T-helper 1 cell treated with Interleukin-12 subunit alpha and Interleukin-12 subunit beta and Interleukin-4 antibody, amounts not matched to agents 30 ng/mL and 1 ng/mL, for 36 hours (primary cell): ENCODE measurements at regions not wholly inside any gene's neighbourhood (a gene's known extent, or its start where the extent isn't known, plus 50 kb on each side); places are given as distances from the start of the nearest gene placed in this dataset.

ENCODE experiments used
- intact Hi-C: fragments of 100-400 bp; cut with micrococcal nuclease; formaldehyde crosslinking; loops from one replicate; pipeline ENCODE4 v1.15.1; 2024

DNA sequence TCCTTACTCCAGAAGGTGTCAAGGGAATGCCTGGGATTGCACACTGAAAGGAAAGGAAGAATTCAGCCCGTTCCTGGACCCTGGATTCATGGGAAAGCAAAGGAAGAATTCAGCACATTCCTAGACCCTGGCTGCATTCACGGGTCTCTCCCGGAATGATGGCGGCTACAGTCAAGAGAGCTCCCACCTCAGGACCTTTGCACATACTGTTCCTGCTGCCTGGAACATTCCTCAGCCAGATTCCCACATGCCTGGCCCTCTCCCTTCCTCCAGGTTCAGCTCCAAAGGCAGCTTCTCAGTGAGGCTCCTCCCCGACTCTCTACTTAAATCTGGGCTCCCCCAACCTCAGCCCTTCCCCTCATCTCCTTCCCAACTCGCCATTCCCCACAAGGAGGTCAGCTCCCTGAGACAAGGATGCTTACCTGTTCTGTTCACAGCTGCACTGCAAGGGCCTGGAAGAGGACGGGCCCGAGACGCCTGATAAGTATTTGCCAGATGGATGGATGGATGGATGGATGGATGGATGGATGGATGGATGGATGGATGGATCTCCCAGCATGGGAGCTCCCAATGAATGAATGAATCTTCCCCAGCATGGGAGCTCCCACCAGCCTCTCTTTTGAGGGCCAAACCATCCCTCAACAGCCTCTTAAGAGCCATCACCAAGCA, 77.4 kb downstream of the NCOR2 start:
- intact Hi-C loops, result no loop called here

DNA sequence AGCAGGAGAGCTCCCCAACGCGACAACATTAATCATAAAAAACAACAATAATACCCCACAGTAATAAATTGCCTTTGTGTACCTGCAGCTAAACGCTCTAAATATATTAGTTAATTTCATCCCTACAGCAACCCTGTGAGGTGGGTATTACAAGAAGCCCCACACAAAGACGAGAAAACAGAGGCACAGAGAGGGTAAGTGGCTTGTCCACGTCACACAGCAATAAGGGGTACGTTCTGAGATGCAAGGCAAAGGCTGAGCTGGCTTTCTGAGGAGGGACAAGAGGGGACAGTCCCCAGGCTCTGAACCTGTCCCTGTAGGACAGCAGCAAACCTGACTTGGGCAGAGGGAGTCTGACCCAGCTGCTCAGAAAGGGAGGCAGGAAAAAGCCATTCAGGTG, 78.2 kb downstream of the NCOR2 start:
- intact Hi-C loops, result no loop called here

DNA sequence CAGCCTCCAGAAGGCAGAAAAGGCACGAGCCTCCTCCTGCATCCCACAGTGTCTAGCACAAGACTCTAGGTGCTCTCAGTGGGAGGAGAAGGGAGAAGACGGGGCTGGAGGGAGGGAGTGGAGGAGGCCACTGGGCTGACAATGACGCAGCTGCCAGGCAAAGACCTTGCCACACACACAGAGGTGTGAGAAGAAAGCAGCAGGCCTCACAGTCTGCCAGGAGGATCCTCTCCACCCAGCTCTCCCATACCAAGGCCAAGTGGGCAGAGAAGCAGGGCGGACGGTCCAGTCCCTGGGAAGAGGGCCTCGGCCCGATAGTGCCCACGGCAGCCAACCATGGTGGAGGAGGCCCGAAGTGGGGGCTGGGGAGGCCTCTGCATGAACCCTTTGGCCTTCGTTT, 78.9 kb downstream of the NCOR2 start:
- intact Hi-C loops, result no loop called here

DNA sequence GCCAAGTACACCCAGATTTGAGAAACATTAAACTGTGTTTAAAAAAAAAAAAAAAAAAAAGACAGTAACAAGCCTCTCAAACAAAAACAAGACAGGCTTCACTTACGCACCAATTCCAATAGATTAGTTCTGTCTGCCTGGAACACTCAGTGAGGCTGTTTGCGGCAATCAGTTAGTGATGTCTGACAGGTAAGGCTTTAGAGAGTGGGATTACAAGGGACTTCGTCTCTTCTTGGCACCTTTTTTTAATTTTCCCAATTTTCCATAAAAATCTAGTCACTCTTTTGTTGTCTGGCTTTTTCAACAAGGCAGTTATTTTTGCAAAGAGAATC, 79.6 kb downstream of the NCOR2 start:
- intact Hi-C loops, result no loop called here

DNA sequence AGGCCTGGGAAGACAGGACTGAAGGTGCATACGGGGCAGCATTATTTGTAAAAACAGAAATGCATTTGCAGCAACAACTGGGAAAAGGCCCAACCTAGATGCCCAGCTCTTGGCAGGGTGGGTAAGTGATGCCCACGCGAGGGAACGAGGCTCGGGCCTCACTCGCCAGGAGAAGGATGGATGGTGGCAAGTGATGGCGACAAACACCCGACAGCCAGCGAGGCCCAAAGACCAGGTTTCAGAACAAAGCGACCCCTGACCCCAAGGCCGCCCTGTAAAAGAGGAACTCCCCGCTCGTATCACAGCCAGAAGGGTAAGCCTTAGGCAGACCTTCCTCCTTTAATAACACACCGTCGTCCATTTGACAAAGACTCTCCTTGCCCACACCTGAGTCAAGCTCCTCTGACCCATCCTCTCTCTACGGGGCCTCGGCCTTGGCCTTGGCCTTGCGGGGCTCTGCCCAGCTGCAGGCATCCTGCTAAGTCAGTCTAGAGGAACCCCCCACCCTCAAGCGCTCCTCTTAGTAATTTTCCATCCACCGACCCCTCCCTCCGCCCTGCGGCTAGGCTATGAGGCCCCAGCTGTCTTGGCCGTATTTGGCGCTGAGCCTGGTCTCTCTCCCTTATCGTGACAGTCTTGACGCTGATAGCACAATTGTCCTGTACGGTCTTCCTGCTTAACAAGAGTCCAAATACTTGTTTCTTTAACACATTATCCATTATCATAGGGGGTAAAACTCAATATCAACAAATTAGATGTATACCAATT, 80.2 kb downstream of the NCOR2 start:
- intact Hi-C loops, result no loop called here

DNA sequence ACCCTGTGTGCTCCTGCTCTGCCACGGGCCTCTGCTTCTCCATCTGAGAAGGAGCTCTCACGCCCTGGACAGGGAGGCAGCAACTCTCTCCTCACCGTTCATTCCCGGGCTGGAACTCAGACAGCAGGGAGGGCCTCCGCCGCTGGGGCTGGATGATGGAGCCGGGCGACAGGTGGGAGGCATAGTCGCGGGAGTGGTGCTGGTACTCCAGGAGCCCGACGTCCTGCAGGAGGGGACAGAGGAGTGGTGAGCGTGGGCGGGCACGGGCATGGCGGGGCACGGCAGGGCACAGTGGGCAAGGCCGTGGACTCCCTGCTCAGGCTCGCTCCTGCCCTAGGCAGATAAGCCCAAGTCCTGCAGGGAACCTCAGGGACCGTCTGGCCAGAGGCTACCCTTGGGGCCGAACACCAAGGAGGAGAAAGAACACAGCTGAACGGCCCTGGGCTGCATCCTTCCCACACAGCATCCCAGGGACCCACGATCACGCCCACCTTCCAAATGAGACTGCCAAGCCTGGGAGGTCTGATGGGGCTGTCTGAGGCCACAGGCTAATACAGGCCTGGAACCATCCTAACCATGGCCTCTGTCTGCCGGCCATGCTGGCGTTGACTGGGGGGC, 81.0 kb downstream of the NCOR2 start:
- intact Hi-C loops, result no loop called here

DNA sequence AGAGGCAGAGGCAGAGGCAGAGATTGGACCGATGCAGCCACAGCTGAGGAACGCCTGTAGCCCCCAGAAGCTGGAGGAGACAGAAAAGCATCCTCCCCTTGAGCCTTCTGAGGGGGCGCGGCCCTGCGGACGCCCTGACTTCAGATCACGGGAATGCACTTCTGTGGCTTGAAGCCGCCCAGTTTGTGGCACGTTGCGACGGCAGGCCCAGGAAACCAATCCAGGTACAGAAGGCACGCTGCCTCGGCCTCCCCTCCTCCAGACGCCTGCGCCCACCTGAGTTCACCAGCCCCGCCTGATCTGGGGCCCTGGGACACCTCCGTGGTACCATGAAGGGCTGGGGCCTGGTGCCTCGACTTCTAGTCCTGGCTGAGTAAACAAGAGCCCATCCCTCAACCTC, 82.0 kb downstream of the NCOR2 start:
- intact Hi-C loops, result no loop called here

DNA sequence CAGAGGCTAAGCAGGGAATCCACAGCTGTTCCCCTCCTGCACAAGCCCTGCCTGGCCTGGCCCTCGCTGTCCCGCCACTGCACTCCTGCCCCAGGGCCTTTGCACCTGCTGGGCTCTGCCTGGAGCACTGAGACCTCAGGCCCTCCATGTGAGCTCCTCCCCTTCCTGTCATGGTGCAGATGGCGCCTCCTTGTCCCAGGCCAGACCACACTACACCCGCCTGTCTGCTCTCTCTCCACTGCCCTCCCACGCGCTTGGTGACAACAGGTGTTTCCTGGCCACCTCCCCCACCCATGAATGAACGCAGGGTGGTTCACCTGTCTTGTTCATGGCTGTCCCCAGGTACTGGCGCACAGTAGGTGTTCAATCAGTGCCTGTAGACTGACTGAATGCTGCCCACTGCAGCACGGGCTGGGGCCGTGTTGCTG, 82.9 kb downstream of the NCOR2 start:
- intact Hi-C loops, result no loop called here

DNA sequence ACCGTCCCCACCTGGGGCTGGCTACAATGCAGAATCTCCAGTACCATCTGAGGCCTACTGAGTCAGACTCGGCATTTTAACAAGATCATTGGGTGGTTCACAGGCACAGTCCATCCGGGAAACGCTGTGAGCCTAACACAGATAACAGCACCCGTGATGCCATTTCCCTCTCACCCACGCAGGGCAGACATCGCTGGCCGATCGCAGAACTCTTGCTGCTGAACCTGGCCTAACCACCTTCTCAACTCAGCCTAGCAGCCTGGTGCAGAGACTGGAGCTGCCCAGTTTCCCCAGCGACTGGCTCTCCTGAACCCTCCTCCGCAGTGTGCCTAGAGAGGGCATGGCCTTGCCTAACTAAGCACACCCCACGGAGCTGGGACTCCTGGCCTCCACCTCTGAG, 83.3 kb downstream of the NCOR2 start:
- intact Hi-C loops, result no loop called here

DNA sequence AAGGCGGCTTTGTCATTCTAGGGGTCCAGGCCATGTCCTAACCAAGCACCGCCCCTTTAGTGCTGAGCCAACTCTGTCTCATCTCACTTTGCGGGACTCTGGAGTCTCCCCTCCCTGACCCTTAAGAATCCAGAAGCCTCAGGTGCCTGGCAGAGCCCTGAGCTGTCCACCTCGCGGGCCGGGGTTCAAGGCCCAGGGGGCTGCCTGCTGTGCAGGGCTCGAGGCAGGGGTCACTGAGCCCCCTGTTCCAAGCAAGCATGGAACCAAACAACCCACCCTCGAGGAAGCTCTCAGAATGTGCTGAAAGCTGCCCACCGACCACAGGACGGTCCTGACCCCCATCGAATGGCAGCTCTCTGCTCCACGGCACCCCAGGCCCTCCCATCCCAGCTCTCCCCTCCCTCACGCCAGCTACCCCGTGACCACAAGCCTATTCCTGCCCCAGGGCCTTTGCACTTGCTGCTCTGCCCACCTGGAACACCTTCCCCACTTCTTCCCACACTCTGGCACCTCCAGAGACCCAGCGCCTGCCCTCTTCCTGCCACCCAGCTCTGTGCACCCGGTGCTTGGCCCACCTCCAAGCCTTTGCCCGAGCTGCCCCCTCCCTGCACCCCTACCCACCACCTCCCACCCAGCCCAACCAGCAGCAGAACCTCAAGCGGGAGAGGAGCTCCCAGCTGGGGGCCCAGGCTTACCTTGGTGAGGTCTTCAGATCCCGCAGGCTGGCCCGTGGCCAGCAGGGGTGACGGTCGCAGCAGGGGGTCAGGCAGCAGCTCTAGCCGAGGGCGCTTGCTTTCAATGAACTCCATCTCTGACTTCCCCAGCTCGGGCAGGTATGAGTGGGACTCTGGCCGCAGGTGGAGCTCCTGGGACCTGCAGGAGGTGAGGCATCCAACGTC, 84.3 kb downstream of the NCOR2 start:
- intact Hi-C loops, result no loop called here

DNA sequence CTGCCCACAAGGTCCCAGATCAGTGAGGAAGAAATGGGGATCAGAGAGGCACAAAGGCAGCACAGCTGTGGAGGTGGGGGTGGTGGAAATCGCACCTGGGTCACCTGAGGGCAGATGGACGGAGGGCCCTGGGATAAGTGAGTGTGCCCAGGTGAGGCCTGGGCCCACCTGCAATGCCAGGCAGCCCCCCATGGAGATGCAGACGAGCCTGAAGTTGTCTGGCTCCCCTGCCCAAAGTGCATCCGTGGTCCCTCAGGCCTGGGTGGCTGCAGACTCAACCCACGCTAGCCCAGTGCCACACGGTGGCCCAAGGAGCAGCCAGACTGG, 84.9 kb downstream of the NCOR2 start:
- intact Hi-C loops, result no loop called here

DNA sequence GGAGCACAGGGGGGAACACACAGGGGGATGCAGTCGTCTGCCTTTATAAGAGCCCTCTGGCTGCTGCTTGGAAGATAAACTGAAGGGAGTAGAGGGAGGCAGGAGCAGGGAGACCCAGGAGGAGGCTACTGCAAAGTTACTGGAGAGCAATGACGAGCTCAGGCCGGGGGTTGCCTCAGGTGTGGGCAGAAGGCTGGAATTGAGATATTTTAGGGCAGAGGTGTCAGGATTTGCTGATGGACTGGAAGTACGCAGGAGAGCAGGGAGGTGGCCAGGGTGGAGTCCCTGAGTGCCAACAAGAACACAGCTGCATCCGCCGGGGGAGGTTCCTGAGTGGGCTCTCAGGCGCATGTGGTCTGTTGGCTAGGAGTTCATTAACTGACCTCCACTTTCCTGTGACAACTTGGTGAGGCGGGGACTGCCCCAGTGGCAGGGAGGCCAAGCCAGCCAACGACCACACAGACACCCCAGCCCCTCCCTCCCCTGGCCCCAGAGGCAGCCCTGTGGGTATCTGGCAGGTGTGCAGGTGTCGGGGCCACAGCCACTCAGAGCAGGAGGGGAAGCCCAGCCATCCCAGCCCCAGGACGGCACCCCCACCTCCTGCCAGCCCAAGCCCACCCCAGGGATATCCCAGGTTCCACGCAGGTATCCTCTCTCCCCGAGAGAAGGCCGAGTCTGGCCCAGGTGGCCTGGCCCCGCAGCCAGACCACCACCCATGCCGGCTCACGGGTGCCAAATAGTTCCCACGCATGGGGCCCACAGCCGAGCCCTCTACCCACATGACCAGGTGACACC, 85.4 kb downstream of the NCOR2 start:
- intact Hi-C loops, result no loop called here

DNA sequence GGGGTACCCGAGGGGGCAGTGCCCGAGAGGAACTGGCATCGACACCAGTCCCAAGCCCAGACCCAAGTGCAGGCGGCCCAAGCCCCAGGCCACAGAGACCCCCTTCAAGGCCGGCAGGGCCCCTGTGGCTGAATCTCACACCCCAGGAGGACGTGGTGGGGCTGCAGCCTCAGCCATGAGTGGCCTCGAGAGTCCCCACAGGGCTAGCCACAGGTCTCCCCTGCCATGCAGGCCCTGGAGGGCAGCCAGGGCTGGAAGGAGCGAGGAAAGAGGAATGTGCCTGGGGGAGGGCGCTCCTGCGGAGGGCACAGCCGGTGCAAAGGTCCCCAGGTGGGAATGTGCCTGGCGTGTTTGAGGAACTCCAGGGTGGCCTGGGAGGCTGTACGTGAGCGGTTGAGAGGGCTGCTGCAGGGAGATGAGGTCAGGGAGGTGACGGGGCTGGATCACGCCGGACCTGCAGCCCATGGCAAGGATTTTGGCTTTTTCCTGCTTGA, 86.1 kb downstream of the NCOR2 start:
- intact Hi-C loops, result no loop called here

DNA sequence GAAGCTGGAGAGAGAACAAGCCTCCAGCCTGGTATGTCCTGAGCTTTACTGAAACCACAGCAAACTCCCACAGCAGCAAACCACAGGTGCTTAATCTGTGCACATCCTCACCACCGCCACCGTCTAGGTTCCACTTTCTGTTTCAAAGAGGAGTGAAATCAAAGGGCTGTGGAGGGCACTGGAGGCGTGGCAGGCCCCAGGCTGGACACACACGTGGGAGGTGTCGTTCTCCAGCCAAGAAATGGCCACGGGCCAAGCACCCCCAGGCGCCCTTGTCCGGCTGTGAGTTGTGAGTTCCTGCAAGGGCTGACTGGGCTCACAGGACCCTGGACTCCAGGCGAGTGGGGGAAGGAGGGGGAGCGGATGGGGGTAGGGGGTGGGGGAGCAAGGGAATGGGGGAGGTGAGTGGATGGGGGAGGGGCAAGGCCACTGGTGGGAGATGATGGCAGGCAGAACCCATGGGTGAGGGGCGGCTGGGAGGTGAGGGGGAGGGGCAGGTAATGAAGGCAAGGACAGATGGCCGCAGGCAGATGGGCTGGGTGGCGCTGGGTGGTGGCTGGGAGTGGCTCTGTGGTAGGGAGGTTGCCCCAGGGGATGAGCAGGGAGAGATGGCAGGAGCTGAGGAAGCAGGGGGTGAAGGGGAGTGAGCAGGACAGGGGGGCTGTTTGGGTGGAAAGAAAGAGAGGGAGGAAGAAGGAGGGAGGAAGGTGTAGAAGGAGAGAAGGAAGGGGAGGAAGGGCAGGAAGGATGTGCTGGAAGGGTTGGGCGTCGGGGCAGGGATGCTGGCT, 86.7 kb downstream of the NCOR2 start:
- intact Hi-C loops, result loop anchor here (1.0 kb wide), 3 partner anchors 14 to 86 kb away; no protein-coding TSS in a partner anchor

DNA sequence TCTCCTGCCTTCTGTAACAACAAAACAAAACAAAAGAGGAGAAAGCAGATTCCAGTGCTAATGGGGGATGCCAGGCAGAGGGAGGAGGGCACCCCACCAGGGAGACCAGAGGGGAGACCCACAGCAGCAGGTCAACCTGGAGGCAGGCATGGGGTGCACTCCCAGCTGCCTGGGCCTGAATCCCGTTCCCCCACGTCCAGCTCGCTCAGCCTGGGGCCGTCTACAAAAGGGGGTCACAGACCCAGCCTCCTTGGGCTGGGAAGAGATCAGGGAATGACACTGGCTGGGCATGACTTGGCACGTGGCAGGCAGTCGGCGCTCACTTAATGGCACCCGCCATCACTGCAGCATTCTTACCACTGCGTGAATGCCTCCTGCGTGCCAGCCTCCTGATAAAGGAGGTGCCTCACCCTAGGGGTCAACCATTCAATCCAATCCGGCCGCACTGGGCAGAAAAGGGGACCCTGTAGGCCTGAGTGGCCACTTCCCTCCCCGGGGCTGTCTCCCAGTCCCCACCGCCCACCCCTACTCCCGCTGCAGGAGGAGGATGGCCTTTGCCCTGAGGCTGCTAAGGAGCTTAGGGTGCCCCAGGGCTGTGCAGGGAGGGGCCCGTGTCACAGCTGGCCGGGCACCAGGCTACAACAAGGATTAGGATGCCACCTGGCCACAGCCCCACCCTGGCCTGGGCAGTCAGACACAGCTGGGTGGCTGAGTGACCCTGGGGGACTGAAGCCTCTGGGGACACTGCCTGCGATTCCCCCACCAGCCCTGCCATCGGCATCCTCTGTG, 87.5 kb downstream of the NCOR2 start:
- intact Hi-C loops, result loop anchor here (1.0 kb wide), 3 partner anchors 14 to 86 kb away; no protein-coding TSS in a partner anchor

DNA sequence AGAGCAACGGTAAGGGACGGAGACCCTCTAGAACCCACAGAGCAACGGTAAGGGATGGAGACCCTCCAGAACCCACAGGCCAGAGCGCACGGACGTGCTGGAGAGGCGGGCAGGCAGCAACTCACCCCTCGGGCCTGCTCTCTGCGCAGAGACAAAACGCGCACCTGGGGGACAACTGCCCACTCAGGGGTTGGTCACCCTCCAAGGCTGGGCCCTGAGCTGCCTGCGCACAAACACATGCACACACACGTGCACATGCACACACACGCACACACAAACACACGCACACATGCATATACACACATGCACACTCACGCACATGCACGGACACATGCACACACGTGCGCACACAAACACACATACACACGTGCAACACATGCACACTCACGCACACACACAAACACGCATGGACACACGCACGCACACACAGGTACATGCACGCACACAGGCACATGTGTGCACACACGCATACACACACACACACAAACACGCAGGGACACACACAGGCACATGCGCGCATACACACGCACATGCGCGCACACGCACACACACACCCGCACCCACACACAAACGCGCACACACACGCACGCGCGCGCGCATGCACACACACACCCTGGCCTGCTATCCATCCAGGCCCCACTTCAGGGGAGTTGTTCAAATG, 88.3 kb downstream of the NCOR2 start:
- intact Hi-C loops, result no loop called here

DNA sequence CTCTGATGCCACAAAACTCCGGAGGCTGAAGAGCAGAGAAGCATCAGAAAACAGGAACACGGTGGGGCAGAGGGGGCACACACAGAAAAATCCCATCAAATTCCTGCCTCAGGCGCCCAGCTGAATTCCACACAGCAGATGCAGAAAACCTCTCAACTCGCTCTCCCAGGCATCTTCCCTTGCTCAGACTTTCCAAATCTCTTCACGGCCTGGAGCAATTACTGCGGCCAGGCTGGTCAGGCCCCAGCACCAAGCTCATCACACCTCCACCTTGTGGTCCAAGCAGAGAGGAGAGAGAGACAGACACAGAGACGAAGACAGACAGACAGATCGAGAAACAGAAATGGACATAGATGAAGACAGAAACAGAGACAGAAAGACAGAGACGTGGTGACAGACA, 89.0 kb downstream of the NCOR2 start:
- intact Hi-C loops, result no loop called here

DNA sequence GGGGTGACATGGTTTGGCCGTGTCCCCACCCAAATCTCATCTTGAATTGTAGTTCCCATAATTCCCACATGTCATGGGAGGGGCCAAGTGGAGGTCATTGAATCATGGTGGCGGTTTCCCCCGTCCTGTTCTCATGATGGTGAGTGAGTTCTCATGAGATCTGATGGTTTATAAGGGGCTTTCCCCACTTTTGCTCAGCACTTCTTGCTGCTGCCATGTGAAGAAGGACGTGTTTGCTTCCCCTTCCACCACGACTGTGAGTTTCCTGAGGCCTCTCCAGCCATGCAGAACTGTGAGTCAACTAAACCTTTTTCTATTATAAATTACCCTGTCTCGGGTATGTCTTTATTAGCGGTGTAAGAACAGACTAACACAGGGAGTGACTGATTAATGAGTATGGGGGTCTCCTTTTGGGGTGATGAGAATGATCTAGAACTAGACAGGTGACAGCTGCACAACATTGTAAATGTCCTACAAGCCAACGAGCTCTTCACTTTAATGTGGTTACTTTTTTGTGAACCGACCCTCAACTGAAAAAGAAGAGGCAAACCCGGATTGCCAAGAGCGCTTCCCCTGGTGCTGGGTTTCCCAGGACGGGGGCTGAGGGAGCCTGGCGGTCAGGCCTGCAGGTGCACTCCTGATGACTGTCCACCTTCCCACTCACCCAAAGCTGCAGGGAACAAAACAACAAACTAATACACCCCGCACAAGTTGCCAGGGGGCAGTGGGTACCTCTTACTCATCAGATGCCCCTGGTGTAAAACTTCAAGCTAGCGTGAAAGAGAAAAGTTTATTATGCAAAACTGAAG, 90.1 kb downstream of the NCOR2 start:
- intact Hi-C loops, result no loop called here
